NCI-H446 (cell line): ENCODE measurements at regions not wholly inside any gene's neighbourhood (a gene's known extent, or its start where the extent isn't known, plus 50 kb on each side); places are given as distances from the start of the nearest gene placed in this dataset.

Source experiments
- DNase-seq, 2 experiments: peaks; one replicate each; lab custom pipeline; 2025; lab: John Stamatoyannopoulos, UW

DNA sequence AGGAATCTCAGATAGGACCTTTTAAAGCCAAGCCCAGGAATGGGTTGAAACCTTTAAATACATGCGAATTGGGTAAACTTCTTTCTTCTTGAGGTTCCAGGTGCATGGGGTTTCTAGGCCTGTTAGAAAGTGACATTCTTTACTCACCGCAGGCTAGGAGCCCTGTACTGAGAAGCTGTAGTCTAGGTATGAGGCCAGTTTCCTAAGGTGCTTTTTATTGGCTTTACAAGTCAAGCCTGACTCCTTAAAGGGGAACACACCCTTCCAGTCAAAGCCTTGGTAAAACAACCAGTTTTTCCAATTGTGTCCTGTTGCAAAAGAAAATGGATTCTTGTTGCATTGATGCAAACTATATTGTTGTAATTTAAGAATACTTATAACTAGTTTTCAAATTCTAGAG, 76.1 kb upstream of the ATP11B start:
- no peak for DNase-seq

DNA sequence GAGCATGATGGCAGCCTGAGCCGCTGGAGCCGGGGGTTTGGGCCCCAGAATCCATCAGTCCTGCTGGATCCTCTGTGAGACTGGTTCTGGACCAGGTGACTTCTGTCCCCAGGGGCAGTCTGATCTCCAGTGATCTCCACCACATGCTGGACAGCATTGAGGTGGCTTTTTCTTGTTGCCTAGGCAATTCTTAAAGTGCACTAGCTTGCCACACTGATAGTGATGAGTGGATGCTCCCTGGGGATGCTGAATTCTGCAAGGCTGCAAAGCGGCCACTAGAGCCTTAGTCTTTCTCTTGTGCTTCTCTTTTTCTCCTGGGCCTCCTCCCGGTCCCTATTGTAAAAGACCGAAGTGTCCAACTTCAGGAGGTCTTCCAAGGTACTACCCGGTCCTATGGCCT, 70.4 kb upstream of the ATP11B start:
- DNase-seq: no peak

DNA sequence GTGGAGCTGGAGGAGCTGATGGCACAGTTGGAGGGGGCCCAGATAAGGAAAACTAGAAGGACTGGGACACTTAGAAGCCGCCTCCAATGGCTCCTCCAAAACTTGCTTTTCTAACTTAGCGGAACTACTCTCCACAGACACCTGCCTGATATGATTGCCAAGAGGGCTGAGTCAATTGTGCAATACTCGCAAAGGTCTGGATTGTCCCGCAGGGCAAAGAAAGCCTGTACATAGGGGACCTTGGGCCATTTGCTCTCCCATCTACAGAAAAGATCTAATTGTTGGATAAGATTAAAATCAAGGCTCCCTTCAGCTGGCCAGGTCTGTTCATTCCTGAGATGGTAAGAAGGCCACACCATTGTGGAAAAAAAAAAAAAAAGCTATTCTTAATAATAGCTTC, 69.7 kb upstream of the ATP11B start:
- DNase-seq: no peak

DNA sequence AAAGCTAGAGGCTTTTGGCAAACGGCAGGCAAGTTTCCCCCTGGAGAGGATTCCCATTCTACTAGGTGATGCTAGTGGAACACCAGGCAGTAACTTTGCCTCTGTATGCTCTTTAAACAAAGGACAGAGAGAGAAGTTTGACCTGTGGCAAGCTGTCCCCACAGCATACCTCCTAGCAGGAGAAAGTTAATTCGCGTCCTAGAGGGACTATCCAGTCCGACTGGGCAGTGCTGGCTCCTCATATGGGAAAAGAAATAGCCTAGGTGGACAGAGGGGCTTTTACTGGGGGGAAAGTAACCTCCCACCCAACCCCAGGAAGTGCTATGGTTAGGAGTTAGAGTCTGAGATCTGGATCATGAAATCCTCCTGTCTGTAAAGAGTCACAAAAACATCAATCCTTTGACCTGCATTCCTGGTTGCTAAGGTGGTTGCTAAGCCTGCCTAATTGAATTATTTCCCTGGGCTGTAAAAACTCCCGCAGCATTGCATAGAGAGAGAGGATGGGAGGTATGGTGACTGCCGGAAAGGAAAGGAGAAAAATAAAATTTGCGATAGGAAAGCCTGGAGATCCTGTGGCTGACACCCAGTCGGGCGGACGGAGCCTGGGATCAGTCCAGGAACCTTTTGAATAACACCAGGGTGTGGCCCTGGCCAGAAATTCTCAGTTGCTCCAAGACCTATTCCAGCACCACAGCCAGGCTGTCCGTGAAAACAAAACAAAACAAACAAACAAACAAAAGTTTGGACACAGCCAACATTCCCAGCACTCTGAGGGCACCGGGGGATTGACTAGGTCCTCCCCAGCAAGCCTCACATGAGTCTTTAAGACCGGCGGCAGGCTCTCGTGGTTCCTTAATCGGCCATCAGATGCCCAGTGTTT, 67.7 kb upstream of the ATP11B start:
- no peak for DNase-seq

DNA sequence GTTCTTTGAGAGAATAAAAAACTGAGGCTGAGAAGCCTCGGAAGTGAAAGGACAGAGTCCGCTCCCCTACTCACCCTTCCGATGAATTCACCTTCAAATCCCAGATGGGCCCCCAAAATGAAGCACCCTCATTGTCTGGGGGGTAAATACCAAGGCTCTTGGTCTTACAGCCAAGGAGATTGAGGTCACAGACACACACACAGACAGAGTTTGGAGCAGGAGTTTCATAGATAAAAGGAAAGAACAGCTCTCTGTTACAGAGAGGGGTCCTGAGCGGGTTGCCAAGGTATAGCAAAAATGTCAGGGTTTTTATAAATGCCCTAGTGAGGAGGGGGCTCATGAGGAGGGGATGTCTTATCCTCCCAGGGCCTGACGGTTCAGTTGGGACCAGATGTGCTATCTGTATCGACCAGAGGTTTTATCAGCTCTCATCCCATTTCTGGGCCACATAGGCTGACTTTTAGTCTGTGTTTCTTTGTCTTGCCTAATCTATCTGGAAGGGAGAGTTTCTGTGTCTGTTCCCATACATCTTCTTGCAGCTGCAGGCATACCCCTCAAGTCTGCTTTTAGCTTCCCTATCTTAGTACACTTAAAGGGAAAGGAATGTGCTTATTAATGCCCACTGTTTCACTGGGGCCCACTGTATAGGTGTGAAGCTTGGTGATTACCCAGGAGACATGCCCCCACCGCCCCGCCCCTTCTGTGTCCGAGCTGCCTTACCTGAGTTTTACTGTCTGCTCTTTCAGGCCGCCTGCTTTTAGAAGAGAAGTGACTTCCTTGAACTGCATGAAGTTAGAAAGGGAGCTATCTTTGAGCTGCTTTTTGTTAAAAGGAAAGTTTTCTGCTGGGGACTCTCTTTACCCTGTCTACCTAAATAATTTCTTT, 66.8 kb upstream of the ATP11B start:
- DNase-seq: no peak

DNA sequence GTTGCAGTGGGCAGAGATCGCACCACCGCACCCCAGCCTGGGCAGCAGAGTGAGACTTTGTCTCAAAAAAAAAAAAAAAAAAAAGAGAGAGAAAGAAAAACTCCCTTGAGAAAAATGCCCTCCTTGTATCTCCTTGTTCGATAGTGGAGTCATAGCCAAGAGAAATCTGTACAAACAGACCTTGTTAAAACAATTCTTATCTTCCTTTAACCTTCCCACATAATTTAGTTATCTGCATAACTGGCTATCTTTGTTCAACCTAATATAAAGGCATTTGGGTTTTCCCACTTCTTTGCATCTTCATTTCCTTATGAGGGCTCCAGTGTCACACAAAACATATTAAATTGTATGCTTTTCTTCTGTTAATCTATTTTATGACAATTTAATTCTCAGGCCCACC, 65.1 kb upstream of the ATP11B start:
- no peak for DNase-seq

DNA sequence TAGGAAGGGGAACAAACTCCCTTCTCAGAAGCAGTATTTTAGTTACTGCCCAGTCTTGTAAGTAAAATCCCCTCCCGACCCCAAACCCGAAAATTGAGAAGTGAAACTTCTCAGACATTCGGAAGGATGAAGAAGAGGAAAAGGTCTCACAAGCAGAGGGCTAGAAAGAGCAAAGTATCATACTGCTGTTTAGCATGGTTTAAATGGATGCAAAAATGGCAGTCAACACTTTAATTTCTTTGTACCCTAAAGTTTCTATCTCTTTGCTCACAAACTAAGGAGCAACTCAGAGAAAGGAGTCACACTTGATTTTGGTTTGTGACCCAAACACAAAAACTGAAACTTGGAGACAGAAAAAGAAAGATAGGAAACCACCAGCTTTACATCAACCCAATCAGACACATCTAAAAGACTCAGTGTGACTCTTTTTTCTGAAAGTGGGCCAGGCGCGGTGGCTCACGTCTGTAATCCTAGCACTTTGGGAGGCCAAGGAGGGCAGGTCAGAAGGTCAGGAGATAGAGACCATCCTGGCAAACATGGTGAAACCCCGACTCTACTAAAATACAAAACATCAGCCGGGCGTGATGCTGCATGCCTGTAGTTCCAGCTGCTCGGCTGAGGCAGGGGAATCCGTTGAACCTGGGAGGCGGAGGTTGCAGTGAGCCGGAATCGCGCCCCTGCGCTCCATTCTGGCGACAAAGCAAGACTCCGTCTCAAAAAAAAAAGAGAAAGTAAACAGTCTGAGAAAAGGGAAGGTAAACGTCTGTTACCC, 63.2 kb upstream of the ATP11B start:
- no peak for DNase-seq

DNA sequence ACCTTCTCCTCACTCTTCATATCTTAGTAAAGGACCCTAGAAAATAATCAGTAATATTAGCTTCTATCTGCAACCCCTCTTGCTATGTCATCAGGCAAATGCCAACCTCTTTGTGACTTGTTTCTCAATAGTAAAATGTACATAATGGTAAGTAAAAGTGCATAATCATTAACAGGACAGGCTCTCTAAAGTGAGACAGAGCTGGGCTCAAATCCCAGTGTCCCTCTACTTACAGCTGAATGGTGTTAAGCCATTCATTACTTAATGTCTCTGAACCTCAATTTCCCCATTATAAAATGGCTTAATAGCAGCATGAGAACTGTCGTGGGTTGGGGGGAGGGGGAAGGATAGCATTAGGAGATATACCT, 62.6 kb upstream of the ATP11B start:
- no peak for DNase-seq

DNA sequence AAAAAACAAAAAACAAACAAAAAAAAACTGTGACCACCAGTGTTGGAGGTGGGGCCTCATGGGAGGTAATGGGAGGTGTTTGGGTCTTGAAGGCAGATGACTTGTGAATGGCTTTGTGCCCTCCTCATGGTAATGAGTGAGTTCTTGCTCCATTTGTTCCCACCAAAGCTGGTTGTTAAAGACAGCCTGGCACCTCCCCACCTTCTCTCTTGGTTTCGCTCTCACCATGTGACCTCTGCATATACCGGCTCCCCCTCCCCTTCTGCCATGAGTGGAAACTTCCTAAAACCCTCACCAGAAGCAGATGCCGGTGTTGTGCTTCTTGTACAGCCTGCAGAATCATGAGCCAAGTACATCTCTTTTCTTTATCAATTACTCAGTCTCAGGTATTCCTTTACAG, 61.5 kb upstream of the ATP11B start:
- no peak for DNase-seq

DNA sequence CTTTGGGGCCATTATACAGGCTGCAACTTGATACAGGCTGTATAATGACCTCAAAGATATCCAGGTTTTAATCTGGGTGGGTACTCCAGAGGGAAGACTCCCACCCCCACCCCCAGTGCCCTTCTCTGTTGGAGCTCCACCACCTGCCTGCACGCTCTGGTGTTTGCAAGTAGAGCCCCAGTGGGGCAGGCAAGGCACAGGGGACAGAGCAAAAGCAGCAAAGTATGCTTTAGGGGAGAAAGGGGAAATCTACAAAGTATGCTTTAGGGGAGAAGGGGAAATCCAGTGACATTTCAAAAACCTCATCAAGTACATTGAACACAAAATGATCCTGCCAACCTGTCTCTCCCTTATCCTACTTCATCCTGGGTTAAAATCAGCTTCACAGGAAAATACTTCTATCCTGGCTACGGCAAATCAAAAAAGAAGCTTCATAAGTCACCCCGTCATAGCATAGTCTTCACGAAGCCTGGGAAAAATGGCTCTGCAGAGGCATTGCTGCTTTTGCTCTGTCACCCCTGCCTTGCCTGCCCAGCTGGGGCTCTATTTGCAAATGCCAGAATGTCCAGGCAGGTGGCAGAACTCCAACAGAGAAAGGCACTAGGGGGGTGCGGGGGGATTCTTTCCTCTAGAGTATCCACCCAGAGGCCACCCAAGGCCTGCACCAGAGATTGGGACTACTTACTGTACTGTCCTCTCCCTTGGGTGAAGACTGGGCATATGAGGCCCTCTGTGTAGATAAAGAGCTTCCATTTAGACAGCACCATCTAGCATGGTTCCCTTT, 60.9 kb upstream of the ATP11B start:
- no peak for DNase-seq

DNA sequence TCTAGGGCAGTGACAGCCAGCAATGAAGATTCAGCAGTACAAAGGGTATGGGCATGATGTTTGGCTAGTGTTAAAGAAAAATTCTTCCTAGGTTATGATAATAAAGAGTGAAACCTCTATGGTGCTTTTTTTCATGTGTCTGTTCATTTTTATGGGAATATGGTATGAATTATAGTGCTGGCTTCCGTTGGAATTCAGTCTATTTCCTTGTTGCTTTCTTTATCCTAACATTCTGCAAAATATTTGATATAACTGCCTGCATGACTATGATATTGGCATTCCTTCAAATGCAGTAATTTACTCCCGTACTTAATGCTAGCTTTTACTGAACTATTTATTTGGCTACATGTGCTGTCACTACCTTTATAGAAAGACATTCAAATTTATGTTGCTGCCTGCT, 57.6 kb upstream of the ATP11B start:
- DNase-seq: no peak

DNA sequence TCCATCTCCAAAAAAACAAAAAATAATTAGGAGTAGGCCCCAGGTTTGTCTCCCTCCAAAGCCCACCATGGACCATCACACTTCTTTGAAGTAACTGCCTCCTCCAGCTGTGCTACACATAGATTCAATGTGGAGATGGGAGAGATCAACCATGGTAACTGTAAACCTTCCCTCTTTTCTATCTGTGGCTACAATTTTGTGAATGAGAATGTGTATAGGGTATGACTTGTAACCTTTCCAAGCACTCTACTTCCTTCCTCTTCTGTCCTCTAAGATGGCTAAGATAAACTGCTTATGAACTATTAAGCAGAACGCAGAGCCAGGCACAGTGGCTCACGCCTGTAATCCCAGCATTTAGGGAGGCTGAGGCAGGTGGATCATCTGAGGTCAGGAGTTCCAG, 55.5 kb upstream of the ATP11B start:
- no peak for DNase-seq

DNA sequence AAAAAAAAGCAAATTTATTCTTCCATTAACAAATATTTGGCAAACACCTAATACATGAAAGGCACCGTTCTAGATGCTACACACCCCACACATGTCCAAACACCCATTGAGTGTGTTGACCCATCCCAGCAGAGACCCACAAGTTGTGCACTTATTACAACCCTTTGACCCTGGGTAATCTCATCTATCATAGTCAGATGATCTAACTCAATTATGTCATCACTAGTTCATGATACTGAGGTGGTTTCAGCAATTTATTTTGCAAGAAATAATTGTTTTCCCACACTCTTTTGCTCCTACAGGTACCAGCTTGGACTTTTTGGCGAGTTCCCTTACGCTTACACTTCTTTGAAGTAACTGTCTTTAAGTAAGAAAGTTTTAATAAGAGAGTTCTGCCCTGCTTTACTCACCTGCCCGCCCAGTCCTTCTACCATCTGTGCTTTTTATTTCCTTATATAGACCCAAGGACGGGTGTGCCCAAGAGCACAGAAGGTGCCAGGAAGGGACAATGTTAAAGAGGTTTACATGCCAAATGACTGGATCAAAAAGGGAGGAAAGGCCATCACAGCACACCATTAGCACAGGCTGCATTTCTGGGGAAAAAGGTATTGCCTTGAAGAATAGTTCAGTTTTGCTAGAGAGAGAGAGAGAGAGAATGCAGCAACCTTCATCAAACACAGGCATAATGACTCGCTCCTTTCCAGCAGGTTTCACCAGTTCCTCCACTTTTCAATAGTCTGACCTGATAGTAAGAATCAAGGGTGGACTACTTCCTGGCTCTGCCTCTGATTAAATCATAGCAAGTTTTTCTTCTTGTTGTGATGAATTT, 54.5 kb upstream of the ATP11B start:
- no peak for DNase-seq

DNA sequence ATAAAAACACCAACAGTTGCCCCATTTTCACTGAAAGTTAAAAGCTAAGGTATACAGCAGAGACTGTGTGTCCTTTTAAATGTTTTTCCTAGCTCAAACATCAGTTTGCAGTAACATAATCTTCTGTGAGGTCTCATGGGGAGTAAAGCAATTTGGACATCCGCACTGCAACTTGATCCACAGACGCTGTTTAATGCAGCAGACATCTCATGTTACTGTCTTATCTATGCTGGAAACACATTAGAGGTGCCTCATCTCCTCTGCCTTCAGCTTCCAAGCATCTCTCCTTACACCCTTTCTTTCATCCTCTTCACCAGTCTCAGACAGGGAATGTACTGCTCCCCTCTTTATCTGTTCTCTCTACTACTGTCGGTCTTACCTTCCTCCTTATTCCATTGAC, 53.7 kb upstream of the ATP11B start:
- no peak for DNase-seq

DNA sequence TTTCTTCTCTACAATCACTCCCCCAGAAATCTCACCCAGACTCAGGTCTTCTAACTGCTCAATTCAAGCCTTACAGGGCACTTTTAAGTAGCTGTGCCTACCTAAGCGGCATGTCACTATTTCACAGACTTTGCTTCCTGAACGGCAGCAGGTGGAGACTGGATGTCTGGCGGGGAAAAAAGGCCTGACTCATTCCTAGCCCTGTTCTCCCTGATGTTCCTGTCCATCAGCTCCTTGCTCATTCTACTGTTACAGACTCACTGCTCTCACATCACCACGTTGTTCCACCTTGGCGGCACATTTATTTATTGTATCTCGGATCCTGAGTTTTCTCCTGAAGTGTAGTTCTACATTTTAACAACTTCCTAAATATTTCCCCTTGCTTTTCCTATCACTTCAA, 52.6 kb upstream of the ATP11B start:
- DNase-seq: no peak

DNA sequence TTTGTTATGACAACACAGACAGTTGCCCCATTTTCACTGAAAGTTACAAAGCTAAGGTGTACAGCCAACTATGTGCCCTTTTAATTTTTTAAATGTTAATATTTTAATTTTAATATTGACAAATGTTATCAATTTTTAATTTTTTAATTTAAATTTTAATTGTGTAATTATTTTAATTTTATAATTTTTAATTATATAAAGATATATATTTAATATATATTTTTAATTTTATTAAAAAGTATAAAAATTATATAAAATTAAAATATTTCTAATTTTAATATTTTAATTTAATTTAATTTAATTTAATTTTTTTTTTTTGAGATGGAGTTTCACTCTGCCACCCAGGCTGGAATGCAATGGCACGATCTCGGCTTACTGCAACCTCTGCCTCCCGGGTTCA, 52.1 kb upstream of the ATP11B start:
- no peak for DNase-seq
